8988T (cell line): ENCODE measurements at regions not wholly inside any gene's neighbourhood (a gene's known extent, or its start where the extent isn't known, plus 50 kb on each side); places are given as distances from the start of the nearest gene placed in this dataset.
A peak's percentile ranks its signal among the peaks of the same experiment; 100 is the strongest.
"Not testable (repeated sequence)": the region's sequence is repeated elsewhere in the genome, so short reads cannot be mapped to it uniquely, and the experiment has no call there.

ENCODE experiments used
- DNase-seq: peaks from one replicate; pipeline ENCODE4 v3.0.0; 2011

DNA sequence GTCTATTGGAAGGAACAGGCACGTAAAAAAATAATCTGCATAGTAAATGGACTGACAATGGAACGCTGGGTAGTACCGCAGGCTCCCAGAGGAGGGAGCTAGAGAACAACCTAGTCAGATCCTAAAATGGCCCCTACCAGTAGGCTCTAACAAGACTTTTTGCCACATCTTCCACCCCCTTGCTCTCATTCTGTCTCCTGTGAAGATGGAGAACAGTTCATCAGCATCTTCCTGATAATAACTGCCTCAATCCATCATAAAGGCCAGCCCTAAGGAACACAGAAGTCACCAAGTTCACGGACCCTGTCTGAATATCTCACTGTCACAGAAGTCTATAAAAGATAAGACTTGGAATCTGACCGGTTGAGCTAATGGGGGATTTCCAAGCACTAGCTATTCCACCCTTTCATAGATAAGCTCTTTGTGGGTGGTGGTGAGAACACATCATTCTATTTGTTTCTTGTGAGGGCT lies 133.4 kb downstream of the SLC1A3 start:
- no peak for DNase-seq

DNA sequence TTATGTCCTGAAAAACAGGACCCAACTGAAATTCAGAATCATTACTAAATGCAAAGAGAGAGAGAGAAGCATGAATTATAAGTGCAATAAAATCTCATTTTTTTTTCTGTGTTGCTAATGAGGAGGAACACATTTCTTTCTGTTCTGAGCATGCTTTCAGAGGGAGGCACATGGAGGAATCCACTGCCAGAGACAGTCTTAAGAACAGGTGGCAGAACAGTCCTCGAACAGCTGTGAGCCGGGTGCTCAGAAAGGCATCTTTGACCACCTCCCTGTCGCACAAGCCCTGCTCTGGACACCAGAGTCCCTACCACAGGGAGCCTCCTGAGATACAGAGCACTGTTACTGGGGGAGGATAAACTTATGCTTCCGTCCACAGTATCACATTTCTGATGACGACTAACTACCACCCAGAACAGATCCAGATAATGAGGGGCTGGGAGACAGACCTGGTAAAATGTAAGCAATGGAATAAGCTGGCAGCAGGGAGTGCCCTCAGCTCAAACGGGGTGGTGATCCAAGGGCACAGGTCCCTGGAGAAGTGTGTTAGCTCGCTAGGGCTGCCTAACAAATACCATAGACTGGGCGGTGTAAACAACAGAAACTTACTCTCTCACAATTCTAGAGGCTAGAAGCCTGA lies 134.0 kb downstream of the SLC1A3 start:
- no peak for DNase-seq

DNA sequence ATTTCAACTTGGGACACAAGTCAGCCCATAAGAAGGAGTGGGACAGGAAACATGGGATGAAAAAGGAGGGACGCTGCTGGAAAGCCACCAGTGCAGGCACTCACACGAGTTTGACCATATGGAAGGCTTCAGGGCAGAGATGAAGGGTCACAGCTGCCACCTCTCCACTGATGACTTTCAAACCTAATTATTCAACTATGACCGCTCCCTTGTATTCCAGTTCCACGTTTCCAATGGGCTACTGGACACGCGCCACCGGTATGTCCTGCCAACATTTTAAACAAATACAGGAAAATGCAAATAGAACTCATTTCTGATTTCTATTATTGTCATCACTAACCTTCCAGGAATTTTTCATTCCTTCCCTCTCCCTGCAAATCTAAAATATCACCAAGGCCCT lies 134.7 kb downstream of the SLC1A3 start:
- DNase-seq = no peak

DNA sequence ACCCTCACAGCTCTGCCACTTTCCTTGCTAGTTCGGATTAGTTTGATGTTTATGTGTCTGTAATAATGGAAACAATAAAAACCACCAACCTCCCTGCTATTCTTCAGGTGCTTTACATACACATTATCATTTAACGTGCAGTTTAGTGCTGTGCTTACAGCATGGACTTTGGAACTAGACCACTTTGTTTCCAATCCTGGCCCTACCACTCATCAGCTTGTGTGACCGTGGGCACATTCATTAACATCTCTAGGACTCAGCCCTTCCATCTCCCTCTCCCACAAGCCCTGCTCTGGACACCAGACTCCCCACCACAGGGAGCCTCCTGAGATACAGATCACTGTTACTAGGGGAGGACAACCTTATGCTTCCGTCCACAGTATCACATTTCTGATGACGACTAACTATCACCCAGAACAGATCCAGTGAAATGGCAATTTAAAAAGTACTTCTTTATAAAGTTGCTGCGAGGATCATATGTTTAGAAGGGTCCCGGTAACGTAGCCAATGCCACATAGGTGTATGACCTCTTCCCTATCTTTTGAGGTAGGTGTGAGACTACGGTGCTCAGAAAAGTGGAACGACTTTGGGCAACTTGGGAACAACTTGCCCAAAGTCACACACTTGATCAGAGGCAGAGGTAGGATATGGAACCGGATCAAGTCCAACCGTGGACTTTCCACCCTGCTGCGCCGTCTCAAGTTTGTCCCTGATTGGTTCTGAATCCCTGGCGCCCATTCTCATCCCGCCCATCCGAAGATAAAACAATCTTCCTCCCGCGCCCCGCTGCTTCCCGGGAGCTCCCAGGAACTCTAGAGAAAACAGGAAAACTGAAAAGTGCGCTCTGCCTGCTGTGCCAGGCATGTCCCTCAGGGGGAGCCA lies 132.4 kb upstream of the NIPBL start:
- DNase-seq = no peak

DNA sequence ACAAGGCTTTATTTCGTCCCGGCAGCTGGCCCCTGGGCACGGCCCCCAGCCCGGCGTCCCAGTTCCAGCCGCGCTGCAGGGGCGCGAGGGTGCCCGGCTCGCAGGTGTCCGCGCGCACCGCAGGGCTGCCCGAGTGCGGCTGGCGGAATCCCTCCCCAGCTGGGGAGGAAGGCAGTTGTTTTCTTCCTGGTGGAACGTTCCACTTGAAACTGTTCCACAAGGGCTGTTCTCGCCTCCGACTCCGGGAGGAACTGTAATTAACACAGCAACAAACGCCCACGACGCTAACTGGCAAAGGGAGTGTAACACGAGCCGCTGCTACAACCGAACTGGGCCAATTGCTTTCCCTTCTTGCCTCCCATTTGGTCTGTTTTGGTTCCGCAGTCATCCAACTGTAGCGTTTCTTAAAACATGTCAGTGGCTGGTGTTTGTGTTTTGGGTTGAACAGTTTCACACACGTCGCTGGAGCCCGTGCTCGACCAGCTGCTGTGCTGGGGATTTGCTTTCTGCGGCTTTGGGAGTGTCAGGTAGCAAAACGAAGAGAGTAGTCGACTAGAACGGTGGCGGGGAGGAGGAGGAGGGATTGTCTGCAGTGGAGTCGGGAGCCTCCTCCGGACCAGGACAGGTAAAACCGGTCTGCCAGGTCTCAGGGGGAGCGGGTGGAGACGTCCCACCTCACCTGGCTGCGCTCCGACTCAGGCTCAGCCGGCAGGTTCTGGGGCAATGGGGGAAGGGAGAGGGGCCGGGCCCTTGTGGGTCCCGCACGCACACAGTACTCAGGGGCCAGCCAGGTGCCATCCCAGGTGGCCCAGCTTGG lies 131.6 kb upstream of the NIPBL start:
- DNase-seq = peak; percentile 75

DNA sequence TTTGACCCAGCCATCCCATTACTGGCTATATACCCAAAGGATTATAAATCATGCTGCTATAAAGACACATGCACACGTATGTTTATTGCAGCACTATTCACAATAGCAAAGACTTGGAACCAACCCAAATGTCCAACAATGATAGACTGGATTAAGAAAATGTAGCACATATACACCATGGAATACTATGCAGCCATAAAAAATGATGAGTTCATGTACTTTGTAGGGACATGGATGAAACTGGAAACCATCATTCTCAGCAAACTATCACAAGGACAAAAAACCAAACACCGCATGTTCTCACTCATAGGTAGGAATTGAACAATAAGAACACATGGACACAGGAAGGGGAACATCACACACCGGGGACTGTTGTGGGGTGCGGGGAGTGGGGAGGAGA lies 128.8 kb upstream of the NIPBL start:
- DNase-seq = not testable (repeated sequence)

DNA sequence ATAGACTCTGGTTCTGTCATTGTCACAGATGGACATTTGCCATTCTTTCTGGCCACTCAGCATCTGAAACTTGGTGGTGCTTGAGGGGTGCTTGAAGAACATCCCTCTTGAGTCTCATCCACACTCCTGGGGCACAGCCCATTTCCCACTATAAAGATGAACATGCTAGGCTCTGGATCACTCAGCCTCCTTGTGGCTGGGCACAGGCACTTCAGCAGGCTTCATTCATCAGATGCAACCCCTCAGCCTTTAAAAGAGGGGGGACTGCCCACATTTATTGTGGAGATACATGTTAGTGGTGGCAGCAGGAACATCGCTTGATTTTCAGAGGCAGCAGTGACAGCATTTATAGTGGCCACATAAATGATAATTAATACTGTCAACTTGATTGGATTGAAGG lies 124.7 kb upstream of the NIPBL start:
- DNase-seq = no peak

DNA sequence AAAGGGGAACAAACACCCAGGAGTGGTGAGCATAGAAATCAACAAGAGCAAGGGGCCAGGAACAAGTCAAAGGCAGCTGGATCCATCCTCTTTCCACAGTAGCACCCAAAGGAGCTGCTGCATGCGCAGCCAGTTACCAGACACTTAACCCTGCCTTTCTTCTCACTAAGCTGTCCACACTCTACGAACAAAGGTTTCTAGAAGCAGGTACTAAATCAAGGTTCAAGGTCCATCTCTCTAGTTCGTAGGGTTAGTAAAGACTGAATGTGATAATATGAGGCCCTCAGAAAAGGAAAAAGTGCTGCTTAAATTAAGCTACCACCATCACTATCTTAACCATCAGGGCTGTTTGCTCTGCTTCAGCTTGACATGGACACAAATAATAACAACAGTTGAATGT lies 121.2 kb upstream of the NIPBL start:
- no peak for DNase-seq

DNA sequence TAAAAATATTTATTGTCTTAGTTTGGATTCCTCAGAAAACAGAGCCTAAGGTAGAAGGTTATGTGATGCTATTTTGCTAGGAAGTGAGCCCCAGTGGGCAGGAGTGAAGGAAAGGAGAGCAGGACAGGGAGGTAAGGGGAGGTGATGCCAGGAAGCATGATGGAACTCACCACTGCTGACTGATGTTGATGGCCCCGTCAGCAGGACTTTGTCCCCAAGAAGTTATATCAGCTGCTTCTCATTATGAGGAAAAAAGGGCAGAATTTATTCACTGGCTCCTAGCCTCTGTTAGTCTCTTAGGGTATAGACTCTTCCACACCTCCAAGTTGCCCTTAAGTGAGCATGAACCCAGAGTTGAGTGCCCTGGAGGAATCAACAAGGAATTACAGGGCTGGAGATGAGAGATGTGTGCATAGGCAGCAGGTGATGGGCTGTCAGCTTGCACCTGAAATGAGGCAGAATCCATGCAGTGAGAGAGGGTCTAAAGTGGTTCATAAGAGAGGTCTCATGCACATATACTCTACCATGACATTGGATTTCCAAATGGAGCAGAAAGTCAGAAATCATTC lies 120.6 kb upstream of the NIPBL start:
- DNase-seq = no peak

DNA sequence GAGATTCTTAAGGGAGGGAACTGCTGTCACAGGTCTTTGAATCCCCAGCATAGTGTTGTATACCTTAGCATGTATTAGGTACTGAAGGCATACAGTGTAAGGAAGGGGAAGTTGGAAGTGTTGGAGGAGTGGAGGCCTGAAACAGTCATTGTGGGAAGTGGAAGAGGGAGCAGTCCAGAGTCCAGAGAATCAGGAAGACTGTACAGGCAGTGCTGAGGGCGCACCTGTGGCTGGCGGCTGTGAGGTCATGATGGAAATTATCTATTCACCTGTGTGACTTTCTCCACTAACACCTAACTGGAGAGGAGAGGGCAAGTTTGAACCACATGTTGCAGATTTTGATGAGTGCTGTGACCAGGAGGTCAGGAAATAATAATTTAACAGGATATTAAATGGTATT lies 119.7 kb upstream of the NIPBL start:
- no peak for DNase-seq

DNA sequence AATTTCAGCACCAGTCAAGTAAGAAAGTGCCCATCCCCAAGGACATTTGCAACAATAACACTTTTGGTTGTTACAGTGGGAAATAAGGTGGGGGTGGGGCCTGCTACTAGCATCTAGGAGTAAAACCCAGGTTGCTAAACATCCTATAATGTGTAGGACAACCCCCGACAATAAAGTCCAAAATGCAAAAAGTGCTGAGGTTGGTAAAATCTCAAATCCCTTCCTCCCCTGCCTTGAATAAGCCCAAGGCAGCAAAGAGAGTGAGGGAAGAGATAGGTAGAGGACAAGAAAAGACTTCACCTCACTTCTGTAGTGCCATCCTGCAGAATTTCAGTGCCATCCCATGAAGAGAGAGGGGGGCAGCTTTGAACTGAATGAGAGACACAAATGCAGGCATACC lies 117.5 kb upstream of the NIPBL start:
- DNase-seq = no peak

DNA sequence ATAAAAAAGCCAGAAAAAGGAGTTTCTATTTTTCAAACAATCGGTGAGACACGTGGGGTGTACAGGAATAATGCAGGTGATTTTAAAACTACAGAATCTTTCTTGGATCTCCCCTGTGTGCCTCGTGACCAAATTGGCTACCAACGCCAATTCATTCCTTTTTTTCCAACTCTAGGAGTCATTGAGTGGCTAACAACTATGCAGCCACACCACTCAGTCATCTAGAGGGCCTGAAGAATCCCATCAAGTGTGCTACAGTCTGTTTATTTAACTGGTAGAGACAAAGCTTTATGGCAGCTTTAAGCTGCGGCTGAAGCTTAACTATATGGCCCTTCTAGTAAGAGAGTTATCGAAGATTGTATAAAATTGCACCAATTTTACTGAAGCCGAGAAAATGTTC lies 113.1 kb upstream of the NIPBL start:
- DNase-seq = no peak

DNA sequence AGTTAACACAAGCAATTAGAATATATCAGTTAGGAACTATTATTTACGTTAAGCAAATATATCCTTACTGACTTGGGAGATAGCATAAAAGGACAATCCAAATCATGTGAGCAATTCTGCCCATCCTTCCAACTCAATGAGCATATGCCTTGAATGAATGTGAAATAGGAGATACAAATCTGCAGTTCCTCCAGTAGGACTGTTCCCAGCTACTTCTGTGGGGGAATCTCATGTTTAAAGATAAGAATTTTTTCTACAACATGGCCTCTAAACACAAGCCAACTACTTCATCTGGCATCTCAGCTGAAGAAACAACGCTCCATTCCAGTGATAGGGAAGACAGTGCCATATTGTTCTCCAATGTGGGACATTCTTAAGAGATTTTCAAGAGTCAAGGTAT lies 110.7 kb upstream of the NIPBL start:
- no peak for DNase-seq

DNA sequence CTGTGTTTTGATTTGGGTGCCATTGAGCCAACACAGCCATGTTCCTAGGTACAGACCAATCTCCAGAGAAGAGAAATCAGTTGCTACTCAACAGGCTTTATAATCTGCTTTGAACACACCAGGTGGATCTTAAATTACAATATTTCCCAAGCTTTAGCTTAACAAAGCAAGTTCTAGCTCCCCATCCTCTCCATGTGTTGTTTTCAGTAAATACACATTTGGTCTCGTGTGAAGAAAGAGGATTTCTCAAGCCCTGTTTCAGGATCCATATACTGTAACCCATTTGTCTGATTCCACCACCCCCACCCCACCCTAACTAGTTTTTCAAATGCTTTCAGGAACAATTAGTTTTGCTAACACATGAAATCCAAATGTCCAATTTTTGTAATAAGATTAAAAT lies 109.6 kb upstream of the NIPBL start:
- DNase-seq = no peak

DNA sequence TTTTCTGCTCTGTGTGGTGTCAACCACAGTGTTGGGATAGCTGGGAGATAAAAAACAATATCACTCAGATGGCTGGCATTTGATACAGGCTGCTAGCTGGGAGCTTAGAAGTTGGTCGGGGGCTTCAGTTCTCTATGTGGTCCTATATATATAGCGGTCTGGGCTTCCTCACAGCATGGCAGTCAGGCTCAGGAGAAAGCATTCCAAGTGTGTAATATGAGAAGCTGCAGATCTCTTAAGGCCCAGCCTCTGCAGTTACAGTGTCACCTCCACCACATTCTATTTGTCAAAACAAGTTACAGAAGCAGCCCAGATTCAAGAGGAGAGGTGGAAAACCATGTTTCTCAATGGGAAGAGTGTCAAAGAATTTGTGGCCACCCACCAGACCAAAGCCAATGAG lies 108.1 kb upstream of the NIPBL start:
- no peak for DNase-seq

DNA sequence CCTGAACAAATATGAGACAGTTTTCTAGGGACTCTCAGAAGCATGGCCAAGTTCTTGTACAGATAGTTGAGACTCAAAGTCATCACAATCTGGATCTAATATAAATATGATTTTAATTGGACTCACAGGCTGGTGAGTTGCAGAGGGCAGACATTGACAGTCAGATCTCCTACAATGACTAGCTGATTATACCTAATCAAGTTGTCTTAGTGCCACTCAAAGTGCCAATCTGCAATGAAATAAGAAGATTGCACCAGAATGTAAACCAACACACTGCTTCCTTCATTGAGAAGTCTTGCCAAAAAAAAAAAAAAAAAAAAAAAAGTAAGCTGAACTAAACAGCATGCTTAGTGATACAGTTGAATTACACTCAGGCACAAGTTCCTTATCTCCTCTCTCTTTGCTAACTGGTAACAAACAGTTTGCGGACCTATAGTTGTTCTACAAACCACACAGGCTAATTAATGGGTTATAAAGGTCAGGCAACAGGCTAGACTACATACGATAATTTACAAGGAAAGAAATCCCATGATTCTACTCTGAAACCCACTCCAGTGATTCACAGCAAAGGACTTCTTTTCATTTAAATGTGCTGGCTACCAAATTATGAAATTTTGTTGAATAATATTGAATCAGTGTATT lies 107.3 kb upstream of the NIPBL start:
- no peak for DNase-seq

DNA sequence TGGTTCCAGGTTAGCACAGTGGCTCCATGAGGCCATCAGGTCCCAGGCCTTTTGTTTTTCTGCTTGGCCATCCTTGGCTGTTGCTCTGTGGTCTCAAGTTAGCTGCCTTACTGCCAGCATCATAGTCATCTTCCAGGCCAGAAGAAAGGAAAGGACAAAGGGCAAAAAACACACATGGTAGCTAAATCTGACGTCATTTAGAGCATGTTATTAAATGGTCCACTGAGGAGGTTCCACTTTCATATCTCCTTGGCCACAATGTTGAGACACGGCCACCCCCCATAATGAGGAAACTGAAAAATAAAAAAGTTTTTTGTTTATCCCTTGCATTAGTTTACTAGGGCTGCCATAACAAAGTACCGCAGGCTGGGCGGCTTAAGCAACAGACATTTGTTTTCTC lies 106.4 kb upstream of the NIPBL start:
- DNase-seq = no peak

DNA sequence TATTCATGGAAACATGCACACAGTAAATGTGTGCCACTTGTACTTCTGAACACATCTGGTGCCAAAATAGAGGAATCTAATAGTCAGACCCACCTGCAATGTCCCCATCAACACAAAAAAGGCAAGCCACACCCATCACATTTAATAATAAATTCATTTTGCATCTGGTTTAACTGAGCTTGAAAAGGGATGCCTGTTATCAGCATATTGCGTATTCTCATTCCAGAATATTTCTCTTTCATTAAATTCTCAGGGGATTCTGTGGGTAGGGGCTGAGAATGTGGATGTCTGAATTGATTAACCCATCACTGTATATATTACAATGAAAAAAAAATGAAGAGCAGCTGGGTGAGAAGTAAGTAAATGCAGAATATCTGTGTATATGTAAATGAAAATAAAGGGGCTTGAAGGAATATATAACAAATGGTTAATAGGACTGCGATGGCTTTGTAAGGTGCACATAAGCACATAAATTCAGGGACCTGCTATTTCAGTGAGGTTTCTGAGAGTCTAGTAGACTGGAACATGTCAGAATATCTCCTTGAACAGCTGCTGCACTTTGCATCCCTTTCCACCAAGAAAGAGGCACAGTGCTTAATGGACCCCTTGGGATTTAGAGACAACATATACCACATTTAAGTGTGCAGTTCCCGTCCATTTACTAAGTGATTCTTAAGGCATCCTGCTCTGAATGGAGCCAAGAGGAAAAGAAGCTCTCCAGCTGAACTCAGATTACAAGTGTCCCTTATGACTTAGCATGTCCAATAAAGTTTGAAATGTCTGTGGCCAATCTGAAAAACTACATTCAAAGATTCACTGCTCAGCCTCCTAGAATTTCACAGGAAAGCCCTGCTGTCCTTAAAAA lies 104.1 kb upstream of the NIPBL start:
- no peak for DNase-seq

DNA sequence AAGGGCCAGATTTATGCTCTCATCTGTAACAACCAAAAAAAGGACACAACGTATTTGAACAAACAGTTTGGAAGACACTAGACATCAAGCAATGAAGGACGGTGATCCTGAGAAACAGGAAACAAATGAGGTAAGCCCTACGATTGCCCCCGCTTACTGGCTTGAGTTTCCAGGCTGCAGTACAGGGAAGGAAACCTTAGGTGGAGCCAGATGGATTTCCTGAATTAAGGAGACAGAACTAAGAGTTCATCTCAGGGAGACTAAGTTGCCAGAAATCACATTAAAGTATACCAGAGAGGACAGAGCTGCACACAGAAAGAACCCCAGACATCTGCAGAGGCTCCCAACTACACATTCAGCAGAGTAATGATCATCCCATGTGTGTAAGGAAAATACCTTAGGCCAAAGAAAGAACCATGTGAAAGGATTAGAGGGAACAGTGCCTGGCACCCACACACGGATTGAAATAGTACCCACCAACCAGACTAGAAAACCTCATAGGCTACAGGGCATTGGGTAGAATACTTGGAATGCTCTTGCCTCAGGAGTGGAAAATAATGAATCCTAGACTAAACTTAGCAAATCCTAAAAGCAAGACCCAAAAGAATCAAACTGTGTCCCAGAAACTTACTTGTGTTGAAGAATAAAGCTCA lies 99.3 kb upstream of the NIPBL start:
- no peak for DNase-seq

DNA sequence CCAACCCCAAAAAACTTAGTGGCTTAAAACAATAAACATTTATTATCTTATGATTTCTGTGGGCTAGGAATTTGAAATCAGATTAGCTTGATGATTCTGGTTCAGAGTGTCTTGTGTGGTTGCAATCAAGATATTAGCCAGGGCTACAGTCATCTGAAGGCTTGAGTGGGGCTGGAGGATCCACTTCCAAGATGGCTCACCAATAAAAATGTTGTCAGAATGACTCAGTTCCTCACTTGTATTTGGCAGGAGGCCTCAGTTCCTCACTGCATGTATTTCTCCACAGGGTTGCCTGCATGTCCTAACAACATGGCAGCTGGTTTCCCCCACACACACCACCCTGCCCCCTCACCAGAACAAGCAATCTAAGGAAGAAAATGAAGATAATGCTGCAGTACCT lies 98.2 kb upstream of the NIPBL start:
- DNase-seq = no peak

DNA sequence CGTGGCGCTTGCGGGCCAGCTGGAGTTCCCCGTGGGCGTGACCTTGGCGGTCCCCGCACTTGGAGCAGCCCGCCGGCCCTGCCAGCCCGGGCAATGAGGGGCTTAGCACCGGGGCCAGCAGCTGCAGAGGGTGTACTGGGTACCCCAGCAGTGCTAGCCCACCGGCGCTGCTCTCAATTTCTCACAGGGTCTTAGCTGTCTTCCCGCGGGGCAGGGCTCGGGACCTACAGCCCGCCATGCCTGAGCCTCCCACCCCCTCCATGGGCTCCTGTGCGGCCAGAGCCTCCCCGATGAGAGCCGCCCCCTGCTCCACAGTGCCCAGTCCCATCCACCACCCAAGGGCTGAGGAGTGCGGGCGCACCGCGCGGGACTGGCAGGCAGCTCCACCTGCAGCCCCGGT lies 94.0 kb upstream of the NIPBL start:
- not testable (repeated sequence) for DNase-seq
